Kidney (tissue), 13 donors: ENCODE measurements at regions not wholly inside any gene's neighbourhood (a gene's known extent, or its start where the extent isn't known, plus 50 kb on each side); places are given as distances from the start of the nearest gene placed in this dataset.

ENCODE experiments used
- DNase-seq, 5 donors: peaks; one replicate each; pipeline ENCODE4 v3.0.0-alpha.2; 2013 to 2020
- FAIRE-seq: peaks from 2 replicates; lab custom pipeline; 2012; peaks lifted over from hg19 to GRCh38; lab: Jason Lieb, UNC
- H3K27ac ChIP-seq, 2 donors: one replicate each; pipeline ENCODE4 v1.7.0; 2013; ENCODE audit warnings: low read depth in 2 of 2, low read length in 2 of 2, inconsistent platforms in 1 of 2
- H3K27me3 ChIP-seq: one replicate; pipeline ENCODE4 v1.7.1; 2013; ENCODE audit warnings: low read length, inconsistent platforms; ENCODE audit not compliant: control insufficient read depth, insufficient read depth
- H3K36me3 ChIP-seq, 3 donors: one replicate each; pipeline versions ENCODE4 v1.7.0 to v1.7.1; 2013; ENCODE audit warnings: low read length in 3 of 3, control low read depth in 1 of 3, inconsistent platforms in 1 of 3; ENCODE audit not compliant: insufficient read depth in 3 of 3, control insufficient read depth in 2 of 3
- H3K4me1 ChIP-seq, 3 donors: one replicate each; pipeline versions ENCODE4 v1.7.0 to v1.7.1; 2013; ENCODE audit warnings: low read length in 3 of 3, inconsistent platforms in 1 of 3, low read depth in 1 of 3; ENCODE audit not compliant: control insufficient read depth in 2 of 3, insufficient read depth in 2 of 3
- H3K4me3 ChIP-seq, 3 donors: one replicate each; pipeline versions ENCODE4 v1.7.0 to v1.8.1; 2013; ENCODE audit warnings: low read length in 3 of 3, control low read depth in 1 of 3, inconsistent platforms in 1 of 3
- H3K9ac ChIP-seq, 3 donors: one replicate each; pipeline versions ENCODE4 v1.7.0 to v1.7.1; 2013; ENCODE audit warnings: low read length in 3 of 3, control low read depth in 1 of 3, inconsistent platforms in 1 of 3
- H3K9me3 ChIP-seq, 3 donors: one replicate each; pipeline versions ENCODE4 v1.7.0 to v1.7.1; 2013; ENCODE audit warnings: low read length in 3 of 3, control low read depth in 1 of 3, inconsistent platforms in 1 of 3; ENCODE audit not compliant: control insufficient read depth in 2 of 3, insufficient read depth in 1 of 3
- intact Hi-C: fragments of 100-400 bp; cut with DNase I; formaldehyde crosslinking; loops from one replicate; pipeline ENCODE4 v1.11.1; 2022
- TF ChIP-seq, protein P1 (sequence below): IDR thresholded peaks from 3 replicates; pipeline ENCODE4 v1.5.1; 2012; ENCODE audit warnings: mild to moderate bottlenecking, moderate library complexity, borderline replicate concordance; ENCODE audit not compliant: insufficient read depth; ENCODE audit errors: extremely low read depth
- donor health status: control.
- donor health status: control.
- donor health status: control.
- donor health status: control.
- donor health status: control.
- donor health status: DM: yes; HTN: yes; CAD: no.
- donor health status: Normal renal cell carcinoma (clear cell type).

DNA sequence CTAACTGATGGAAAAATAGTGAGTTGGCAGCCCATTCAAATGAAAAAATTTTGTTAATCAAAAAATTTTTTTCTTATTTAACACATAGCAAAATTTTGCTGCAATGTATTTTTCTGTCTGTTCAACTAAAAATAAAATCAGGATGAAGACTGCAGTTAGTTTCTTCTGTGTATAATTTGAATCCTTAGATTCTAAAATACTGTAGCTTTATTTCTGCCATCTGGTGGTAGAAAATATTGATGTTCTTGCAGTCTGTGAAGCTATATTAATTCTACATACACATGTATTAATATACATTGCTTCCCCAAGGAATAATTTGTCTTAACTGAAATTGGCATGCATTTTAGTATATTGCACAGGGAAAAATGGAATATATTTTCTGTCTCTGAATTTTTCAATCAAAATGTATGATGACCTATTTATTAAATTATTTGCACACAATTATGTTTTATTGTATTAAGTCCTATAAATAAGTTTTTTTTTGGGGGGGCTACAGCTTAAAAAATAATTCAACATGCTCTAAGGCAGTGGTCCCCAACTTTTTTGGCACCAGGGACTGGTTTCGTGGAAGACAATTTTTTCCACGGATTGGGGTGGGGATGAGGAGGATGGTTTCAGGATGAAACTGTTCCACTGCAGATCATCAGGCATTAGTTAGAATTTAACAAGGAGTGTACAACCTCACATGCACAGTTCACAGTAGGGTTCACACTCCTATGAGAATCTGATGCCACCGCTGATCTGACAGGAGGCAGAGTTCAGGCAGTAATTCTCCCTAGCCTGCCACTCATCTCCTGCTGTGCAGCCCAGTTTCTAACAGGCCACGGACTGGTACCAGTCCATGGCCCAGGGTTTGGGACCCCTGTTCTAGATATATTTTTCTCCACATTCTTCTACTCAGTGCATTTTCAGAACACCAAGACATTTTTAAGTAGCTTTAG is 119.4 kb downstream of the GNAT3 start:
- no peak overlapping the region for H3K27ac ChIP-seq
- H3K4me1 ChIP-seq: no peaks in the 10 kb centered on the region
- no peak overlapping the region for H3K4me3 ChIP-seq
- intact Hi-C loops: loop anchor here (10.0 kb wide), 1 partner anchor 328 kb away; no protein-coding TSS in a partner anchor
- TF ChIP-seq, protein P1, sequence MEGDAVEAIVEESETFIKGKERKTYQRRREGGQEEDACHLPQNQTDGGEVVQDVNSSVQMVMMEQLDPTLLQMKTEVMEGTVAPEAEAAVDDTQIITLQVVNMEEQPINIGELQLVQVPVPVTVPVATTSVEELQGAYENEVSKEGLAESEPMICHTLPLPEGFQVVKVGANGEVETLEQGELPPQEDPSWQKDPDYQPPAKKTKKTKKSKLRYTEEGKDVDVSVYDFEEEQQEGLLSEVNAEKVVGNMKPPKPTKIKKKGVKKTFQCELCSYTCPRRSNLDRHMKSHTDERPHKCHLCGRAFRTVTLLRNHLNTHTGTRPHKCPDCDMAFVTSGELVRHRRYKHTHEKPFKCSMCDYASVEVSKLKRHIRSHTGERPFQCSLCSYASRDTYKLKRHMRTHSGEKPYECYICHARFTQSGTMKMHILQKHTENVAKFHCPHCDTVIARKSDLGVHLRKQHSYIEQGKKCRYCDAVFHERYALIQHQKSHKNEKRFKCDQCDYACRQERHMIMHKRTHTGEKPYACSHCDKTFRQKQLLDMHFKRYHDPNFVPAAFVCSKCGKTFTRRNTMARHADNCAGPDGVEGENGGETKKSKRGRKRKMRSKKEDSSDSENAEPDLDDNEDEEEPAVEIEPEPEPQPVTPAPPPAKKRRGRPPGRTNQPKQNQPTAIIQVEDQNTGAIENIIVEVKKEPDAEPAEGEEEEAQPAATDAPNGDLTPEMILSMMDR: peak; percentile 32
- peak in 2 of 5 donors; percentile 38 to 57 for DNase-seq
- FAIRE-seq: peak; percentile 83
- no peaks in the 10 kb centered on the region for H3K27me3 ChIP-seq
- H3K36me3 ChIP-seq: no peaks in the 10 kb centered on the region
- no peak overlapping the region for H3K9ac ChIP-seq
- H3K9me3 ChIP-seq: no peaks in the 10 kb centered on the region

- Histone ChIP-seq H3K9ac (no peak overlapping the region), H3K36me3 (no peaks in the 10 kb centered on the region), H3K27me3 (no peaks in the 10 kb centered on the region), H3K9me3 (no peaks in the 10 kb centered on the region), H3K27ac (no peak overlapping the region), H3K4me1 (no peaks in the 10 kb centered on the region), H3K4me3 (no peak overlapping the region)
- TF ChIP-seq, protein P1: no peak
- FAIRE-seq (no peak), DNase-seq (peak in 4 of 5 donors; percentile 50 to 75 (median 64))
- intact Hi-C loops: no loop called here
Measured at GRCh38 chr7:80387634-80388193, 124.2 kb downstream of the GNAT3 start.

DNA sequence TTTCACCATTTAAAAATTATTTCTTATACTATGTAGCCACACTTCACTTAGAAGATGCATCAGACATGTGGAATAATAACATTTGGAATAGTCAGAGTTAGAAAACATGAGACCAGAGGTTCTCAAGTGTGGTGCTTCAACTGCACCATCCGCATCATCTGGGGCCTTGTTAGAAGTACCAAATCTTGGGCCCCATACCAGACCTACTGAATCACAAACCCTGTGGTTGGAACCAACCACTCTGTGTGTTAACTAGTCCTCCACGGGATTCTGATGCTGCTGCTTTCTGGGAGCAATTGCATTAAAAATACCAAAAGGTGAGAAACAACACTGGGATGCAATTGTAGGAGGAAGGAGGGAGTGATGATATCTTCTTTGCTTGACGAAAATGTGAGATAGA is 125.2 kb downstream of the GNAT3 start:
- FAIRE-seq (no peak), DNase-seq (no peak)
- Histone ChIP-seq H3K4me3 (no peak overlapping the region), H3K9ac (no peak overlapping the region), H3K4me1 (no peaks in the 10 kb centered on the region), H3K27me3 (no peaks in the 10 kb centered on the region), H3K27ac (no peak overlapping the region), H3K36me3 (no peaks in the 10 kb centered on the region), H3K9me3 (no peaks in the 10 kb centered on the region)
- TF ChIP-seq, protein P1: no peak
- intact Hi-C loops: no loop called here
